ENCODE measurements at regions not wholly inside any gene's neighbourhood (a gene's known extent, or its start where the extent isn't known, plus 50 kb on each side); places are given as distances from the start of the nearest gene placed in this dataset.
"Not testable (repeated sequence)": the region's sequence is repeated elsewhere in the genome, so short reads cannot be mapped to it uniquely, and the experiment has no call there.

DNA sequence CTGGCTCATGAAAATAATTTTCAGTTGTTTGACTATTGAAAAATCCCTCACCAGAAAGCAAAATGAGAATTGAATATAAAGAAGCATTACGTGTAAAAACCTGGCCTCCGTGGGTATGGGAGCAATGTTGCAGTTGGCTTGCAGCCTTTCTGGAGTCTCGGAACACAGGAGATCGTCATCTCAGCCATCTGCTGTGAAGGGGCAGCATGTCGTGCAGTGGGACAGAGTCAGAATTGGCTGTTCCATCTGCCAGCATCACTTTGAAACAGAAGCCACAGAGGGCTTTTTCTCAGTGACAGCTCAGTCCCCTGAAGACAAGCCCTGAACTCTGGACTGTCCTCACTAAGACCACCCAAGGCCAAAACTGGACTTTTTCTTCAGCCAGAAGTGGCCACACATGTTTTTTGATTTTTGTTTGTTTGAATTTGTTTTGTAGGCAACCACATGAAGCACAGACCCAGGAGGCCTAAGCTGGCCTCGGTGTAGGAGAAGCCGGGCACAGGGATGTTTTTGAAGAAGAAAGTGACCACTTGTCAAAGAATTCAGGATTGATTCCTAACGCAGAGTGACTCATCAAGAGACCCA is 170.8 kb upstream of the DYRK2 start:
- TF ChIP-seq POLR2A (IDR thresholded peaks at IDR 0.05; ENCODE audit: low read length), result no peak
- no peak for TF ChIP-seq GATA1 (IDR thresholded peaks at IDR 0.05; ENCODE audit: low read depth, low read length)

DNA sequence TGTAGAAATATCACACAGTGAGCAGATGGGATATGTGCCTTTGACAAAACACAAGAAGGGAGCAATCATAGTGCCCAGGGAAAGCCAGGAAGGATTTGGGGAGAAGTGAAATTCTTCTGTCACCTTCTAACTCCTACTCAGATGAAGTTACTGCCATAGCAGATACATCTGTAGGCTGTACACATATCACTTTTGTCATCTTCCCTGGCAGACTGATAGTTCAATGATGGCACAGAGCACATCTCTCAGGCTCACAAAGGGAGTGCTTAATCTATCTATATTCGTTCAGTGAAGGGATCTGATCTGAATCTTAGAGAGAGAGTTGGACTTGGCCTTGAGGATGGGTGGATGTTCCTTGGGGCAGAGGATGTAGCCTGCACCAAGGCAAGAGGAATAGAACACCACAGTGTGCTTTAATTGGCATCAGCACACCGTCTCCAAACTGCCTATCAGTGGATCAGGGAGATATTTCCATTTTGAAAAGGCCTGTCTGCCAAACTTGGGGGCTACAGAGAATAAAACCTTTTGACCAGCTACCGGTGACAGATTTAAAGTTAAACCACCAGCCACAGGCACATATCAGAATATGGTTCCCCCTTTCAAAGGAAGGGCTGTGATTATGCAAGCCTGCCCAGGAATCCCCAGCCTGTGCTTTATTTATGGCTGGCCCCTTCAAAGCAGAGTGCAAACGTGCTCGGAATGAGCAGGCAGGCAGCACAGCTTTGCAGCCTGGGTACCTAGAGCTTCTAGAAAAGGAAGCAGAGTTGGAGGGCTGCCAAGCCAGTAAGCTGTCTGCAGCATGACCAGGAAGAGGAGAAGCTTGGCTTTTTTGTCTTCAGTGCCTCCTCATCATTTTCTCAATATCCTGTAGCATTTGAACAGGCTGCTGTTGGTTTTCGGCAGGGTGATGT is 165.5 kb upstream of the DYRK2 start:
- no peak for DNase-seq
- TF ChIP-seq POLR2A (IDR thresholded peaks at IDR 0.05; ENCODE audit: low read length), result no peak
- no peak for TF ChIP-seq GATA1 (IDR thresholded peaks at IDR 0.05; ENCODE audit: low read depth, low read length)

More for the DNA sequence above, 170.8 kb upstream of the DYRK2 start:
- DNase-seq, result no peak

GRCh38 chr12:67483871-67484554 is 164.5 kb upstream of the DYRK2 start:
- DNase-seq, result no peak
- TF ChIP-seq POLR2A (IDR thresholded peaks at IDR 0.05; ENCODE audit: low read length) (no peak), GATA1 (IDR thresholded peaks at IDR 0.05; ENCODE audit: low read depth, low read length) (no peak)

- no peak for TF ChIP-seq POLR2A (IDR thresholded peaks at IDR 0.05; ENCODE audit: low read length)
- no peak for DNase-seq
Observed at GRCh38 chr12:67484791-67485480, 163.6 kb upstream of the DYRK2 start.

GRCh38 chr12:67486671-67487070 is 161.9 kb upstream of the DYRK2 start:
- no peak for TF ChIP-seq POLR2A (IDR thresholded peaks at IDR 0.05; ENCODE audit: low read length)
- no peak for DNase-seq

DNA sequence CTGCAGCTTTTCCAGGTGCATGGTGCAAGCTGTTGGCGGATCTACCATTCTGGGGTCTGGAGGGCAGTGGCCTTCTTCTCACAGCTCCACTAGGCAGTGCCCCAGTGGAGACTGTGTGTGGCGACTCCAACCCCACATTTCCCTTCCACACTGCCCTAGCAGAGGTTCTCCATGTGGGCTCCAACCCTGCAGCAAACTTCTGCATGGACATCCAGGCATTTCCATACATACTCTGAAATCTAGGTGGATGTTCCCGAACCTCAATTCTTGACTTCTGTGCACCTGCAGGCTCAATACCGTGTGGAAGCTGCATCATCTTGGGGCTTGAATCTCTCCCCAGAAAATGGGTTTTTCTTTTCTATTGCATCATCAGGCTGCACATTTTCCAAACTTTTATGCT is 160.2 kb upstream of the DYRK2 start:
- DNase-seq, result not testable (repeated sequence)

DNA sequence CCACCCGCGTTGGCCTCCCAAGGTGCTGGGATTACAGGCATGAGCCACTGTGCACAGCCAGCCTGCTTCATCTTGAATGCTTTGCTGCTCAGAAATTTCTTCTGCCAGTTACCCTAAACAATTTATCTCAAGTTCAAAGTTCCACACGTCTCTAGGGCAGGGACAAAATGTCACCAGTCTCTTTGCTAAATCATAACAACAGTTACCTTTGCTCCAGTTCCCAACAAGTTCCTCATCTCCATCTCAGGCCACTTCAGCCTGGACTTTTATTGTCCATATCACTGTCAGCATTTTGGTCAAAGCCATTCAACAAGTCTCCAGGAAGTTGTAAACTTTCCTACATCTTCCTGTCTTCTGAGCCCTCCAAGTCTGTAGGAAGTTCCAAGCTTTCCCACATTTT is 159.5 kb upstream of the DYRK2 start:
- TF ChIP-seq GATA1 (IDR thresholded peaks at IDR 0.05; ENCODE audit: low read depth, low read length), result no peak
- no peak for TF ChIP-seq POLR2A (IDR thresholded peaks at IDR 0.05; ENCODE audit: low read length)
- no peak for DNase-seq

DNA sequence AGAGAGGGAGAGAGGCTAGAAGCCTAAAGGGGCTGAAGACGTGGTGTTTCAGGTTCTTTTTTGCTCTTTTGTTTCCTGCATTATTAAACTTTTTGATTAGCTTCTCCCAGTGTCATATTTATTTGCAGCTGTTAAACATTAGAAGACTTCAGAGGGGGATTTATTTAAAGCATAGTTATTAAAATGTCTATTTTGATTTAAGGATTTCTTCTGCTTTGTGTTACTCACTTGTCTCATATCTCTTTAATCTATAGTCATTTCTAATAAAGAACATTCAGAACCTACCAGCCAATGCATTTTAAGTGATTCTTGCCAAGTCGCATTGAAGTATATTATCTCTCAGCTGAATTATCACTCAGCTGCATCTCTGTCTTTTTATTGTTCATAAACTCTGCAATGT is 152.0 kb upstream of the DYRK2 start:
- TF ChIP-seq GATA1 (IDR thresholded peaks at IDR 0.05; ENCODE audit: low read depth, low read length) (no peak), POLR2A (IDR thresholded peaks at IDR 0.05; ENCODE audit: low read length) (no peak)
- DNase-seq, result no peak

DNA sequence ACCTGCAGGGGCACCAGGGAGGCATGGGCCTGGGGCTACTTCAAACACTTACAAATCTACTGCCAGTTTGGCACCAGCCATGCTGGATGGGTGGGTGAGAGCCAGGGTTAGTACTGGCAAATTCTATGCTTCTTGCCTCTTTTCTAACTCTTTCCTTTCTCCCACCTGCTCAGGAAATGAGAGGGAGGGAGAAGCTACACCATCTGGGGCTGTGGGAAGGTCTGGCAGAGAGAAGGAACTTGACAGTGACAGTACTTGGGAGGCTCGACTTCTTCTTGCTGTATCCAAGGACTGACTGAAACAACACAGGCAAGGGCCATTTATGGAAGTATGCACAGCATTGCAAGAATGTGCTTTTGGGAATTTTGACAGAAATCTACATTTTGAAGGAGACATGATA is 149.6 kb upstream of the DYRK2 start:
- DNase-seq, result no peak
- TF ChIP-seq POLR2A (IDR thresholded peaks at IDR 0.05; ENCODE audit: low read length) (no peak), GATA1 (IDR thresholded peaks at IDR 0.05; ENCODE audit: low read depth, low read length) (no peak)

DNA sequence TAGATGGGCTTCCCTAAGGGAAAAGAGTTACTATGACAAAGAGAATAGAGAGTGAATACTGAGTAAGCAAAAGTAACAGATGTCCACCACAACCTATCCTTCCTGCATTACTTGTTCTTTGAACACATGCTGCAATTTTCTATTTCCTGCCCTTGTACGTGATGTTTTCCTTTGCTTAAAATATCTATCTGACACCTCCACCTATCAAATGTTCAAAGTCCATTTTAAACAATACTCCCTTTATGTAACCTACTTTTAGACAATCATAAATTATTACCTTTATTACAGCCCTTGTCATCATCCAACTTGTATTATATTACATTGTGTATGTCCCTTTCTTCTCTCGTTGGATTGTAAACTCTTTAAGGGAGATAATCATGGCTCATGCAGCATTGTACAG is 147.2 kb upstream of the DYRK2 start:
- DNase-seq, result no peak
- TF ChIP-seq GATA1 (IDR thresholded peaks at IDR 0.05; ENCODE audit: low read depth, low read length), result no peak
- TF ChIP-seq POLR2A (IDR thresholded peaks at IDR 0.05; ENCODE audit: low read length), result no peak

- no peak for TF ChIP-seq POLR2A (IDR thresholded peaks at IDR 0.05; ENCODE audit: low read length)
- TF ChIP-seq GATA1 (IDR thresholded peaks at IDR 0.05; ENCODE audit: low read depth, low read length), result no peak
- no peak for DNase-seq
Observed at GRCh38 chr12:67504026-67504425, 144.5 kb upstream of the DYRK2 start.

GRCh38 chr12:67506739-67507138 is 141.8 kb upstream of the DYRK2 start:
- no peak for DNase-seq
- TF ChIP-seq GATA1 (IDR thresholded peaks at IDR 0.05; ENCODE audit: low read depth, low read length) (no peak), POLR2A (IDR thresholded peaks at IDR 0.05; ENCODE audit: low read length) (no peak)

- no peak for DNase-seq
- TF ChIP-seq GATA1 (IDR thresholded peaks at IDR 0.05; ENCODE audit: low read depth, low read length), result no peak
- TF ChIP-seq POLR2A (IDR thresholded peaks at IDR 0.05; ENCODE audit: low read length), result no peak
Observed at GRCh38 chr12:67508830-67509229, 139.7 kb upstream of the DYRK2 start.

DNA sequence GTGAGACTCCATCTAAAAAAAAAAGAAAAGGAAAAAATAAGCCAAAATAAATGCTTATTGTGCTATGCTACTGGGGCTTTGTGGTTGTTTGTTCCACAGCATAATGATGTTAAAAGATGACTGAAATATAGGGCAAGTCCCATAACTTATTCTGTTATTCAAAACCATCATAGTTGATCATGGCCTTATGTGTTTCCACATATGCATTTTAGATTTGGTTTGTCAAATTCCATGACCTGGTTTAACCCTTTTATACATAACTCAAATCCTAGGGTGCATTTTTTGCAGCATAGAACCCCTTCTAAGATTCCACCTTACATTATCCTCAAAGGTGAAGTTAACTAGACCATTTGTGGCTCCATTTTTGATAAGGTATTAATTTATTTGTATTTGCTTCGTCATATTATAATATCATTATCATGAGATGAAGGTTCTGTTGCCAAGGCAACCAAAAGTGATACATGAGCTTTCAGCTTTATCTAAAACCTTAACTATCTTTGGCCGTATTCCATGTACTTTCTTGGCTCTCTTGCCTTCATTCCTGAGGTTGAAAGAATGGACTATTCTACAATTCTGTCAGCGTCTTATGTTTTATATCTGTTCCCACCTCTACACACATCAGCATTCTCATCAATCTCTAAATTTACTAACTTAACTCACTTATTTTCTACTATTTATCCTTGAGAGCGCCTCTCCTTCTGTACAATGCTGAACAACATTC is 138.7 kb upstream of the DYRK2 start:
- TF ChIP-seq GATA1 (IDR thresholded peaks at IDR 0.05; ENCODE audit: low read depth, low read length) (no peak), POLR2A (IDR thresholded peaks at IDR 0.05; ENCODE audit: low read length) (no peak)
- DNase-seq, result no peak

Measured in erythroblast (primary cell).